VCaP (cell line): ENCODE measurements at regions not wholly inside any gene's neighbourhood (a gene's known extent, or its start where the extent isn't known, plus 50 kb on each side); places are given as distances from the start of the nearest gene placed in this dataset.

Experiments used
- H3K27ac ChIP-seq: fragments of 450-650 bp; 2 replicates; pipeline ENCODE4 v1.5.1; 2017
- CTCF ChIP-seq: fragments of 450-650 bp; conservative IDR thresholded peaks from 2 replicates; pipeline ENCODE4 v1.5.1; 2017; ENCODE audit warnings: mild to moderate bottlenecking, moderate library complexity

GRCh38 chr20:48051794-48052474, 266.7 kb upstream of the SULF2 start:
- TF ChIP-seq CTCF = no peak
- H3K27ac ChIP-seq = no peak overlapping the region

- TF ChIP-seq CTCF = no peak
- H3K27ac ChIP-seq = no peak overlapping the region
Measured at GRCh38 chr20:48049641-48050040, 264.4 kb upstream of the SULF2 start.

DNA sequence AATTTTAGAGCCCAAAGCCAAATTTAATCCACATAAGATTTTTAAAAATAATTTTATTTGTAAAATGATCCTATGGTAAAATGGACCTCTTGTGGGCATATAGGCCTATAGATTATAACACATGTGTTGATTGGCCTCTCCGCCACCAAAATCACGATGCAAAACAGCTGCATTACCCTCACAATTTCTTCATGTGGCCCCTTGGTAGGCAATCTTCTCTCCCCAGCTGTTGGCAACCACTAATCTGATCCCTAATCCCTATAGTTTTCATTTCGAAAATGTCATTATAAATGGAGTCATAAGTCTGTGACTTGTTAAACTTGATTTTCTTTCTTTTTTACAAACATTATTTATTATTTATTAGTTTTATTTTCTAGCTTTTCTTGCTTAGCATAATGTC, 263.9 kb upstream of the SULF2 start:
- H3K27ac ChIP-seq = no peak overlapping the region
- no peak for TF ChIP-seq CTCF

GRCh38 chr20:48047447-48047846, 262.2 kb upstream of the SULF2 start:
- no peak overlapping the region for H3K27ac ChIP-seq
- no peak for TF ChIP-seq CTCF

GRCh38 chr20:48042628-48043027, 257.3 kb upstream of the SULF2 start:
- no peak for TF ChIP-seq CTCF
- H3K27ac ChIP-seq = no peak overlapping the region

DNA sequence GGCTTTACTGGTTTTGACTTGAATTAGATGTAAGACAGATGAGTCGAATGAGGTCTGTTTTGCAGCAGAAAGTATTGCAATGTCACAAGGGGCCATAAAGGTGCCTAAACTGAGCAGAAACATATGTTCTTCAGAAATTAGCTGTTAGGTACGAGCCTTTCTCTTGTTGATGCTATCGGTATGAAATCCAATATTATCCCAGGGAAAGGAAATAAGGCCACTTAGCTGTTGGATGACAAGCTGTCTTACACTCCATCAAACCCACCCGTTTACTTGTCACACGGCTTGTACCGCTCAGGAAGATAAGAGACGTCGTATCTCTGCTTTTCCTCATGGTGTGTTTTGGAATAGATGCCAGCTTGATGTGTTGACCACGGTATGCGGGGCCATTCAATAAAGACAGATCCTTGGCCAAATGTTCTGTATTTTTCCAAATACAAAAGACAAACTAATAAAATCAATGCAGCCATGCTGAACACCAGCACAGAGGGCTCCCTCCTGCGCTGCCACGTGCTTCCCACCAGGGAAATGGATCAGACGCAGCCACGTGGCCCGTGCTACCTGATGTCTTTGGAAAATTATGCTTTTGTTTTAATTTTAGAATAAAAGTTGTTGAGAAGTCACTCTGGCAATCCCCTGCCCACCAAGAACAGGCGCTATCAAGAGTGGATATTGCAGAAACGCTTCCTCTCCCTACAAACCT, 255.9 kb upstream of the SULF2 start:
- H3K27ac ChIP-seq = no peak overlapping the region
- TF ChIP-seq CTCF = no peak

- TF ChIP-seq CTCF = no peak
- H3K27ac ChIP-seq = no peak overlapping the region
Measured at GRCh38 chr20:48040491-48040890, 255.2 kb upstream of the SULF2 start.
